Upper lobe of left lung (tissue), 6 donors: ENCODE measurements at regions not wholly inside any gene's neighbourhood (a gene's known extent, or its start where the extent isn't known, plus 50 kb on each side); places are given as distances from the start of the nearest gene placed in this dataset.

Experiments
- ATAC-seq, 2 donors: fragments of 200-7000 bp; cut with Tn5 transposase; one replicate each; pipeline ENCODE4 v1.9.1; 2022; ENCODE audit warnings: mild to moderate bottlenecking in 2 of 2, moderate library complexity in 2 of 2; ENCODE audit not compliant: low FRiP score in 2 of 2
- DNase-seq, 2 donors: peaks; one replicate each; pipeline ENCODE4 v3.0.0-alpha.2; 2019 to 2020
- H3K27ac ChIP-seq, 4 donors: fragments of 200-600 bp; sonication (generic); one replicate each; pipeline ENCODE4 v1.5.1; 2016 to 2019
- H3K27me3 ChIP-seq, 4 donors: fragments of 200-600 bp; sonication (generic); one replicate each; pipeline ENCODE4 v1.5.1; 2017 to 2019
- H3K36me3 ChIP-seq, 4 donors: fragments of 200-600 bp; sonication (generic); one replicate each; pipeline ENCODE4 v1.5.1; 2016 to 2019
- H3K4me1 ChIP-seq, 4 donors: fragments of 200-600 bp; sonication (generic); one replicate each; pipeline ENCODE4 v1.5.1; 2018 to 2019
- H3K4me3 ChIP-seq, 4 donors: fragments of 200-600 bp; sonication (generic); one replicate each; pipeline ENCODE4 v1.5.1; 2017 to 2019; ENCODE audit warnings: mild to moderate bottlenecking in 2 of 4, moderate library complexity in 1 of 4
- H3K9me3 ChIP-seq, 4 donors: fragments of 200-600 bp; sonication (generic); one replicate each; pipeline ENCODE4 v1.5.1; 2018 to 2019
- CTCF ChIP-seq, 6 experiments: fragments of 450-650 bp in 4 of 6; fragments of 200-600 bp in 2 of 6; sonication (generic) in 2 of 6; IDR thresholded peaks; one replicate each; pipeline ENCODE4 v1.5.1; 2016 to 2019; ENCODE audit warnings: antibody characterized with exemption in 6 of 6
- EP300 ChIP-seq, 4 donors: sonication (generic); formaldehyde crosslinking; IDR thresholded peaks; one replicate each; pipeline ENCODE4 v1.5.1; 2017; ENCODE audit warnings: antibody characterized with exemption in 4 of 4, control low read depth in 2 of 4
- POLR2A ChIP-seq, 4 donors: fragments of 450-650 bp; IDR thresholded peaks; one replicate each; pipeline ENCODE4 v1.5.1; 2016 to 2017; ENCODE audit warnings: antibody characterized with exemption in 4 of 4, mild to moderate bottlenecking in 2 of 4
- POLR2AphosphoS5 ChIP-seq, 2 donors: sonication (generic); formaldehyde crosslinking; IDR thresholded peaks; one replicate each; pipeline ENCODE4 v1.5.1; 2017; ENCODE audit warnings: antibody characterized with exemption in 2 of 2
- WGBS, 2 donors: methylation state at CpG; one replicate each; pipeline ENCODE4 v1.1.5; 2017 to 2018; 5-methylcytosine and 5-hydroxymethylcytosine counted together
- donor health status: DM: no; HTN: no; CAD: no; lungs with moderate emphysema.
- donor health status: DM: no; HTN: yes; CAD: no; lungs with severe emphysema.

DNA sequence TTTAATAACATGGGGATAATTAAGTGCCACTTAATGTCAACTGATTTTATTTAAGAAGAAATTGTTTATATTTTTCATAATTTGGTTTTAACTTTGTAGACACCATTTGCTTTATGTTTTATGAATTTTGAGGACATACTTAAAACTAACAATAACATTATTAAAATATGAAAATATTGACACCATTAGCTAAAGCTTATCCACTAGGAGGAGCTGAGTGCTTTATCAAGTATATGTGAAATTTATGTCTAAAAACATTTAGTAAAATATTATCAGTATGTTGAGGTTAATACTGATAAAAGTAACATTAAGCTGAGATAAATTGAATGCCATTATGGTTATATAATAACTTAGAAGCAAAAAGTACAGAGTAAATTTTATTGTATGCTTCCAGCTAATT lies 622.1 kb downstream of the ARL4A start:
- H3K4me1 ChIP-seq: no peaks in the 10 kb centered on the region
- TF ChIP-seq POLR2AphosphoS5 (IDR thresholded peaks at IDR 0.05) (no peak), CTCF (IDR thresholded peaks at IDR 0.05) (no peak), POLR2A (IDR thresholded peaks at IDR 0.05) (no peak), EP300 (IDR thresholded peaks at IDR 0.05) (no peak)
- H3K36me3 ChIP-seq: no peaks in the 10 kb centered on the region
- DNase-seq (no peak), ATAC-seq (no peak)
- no peaks in the 10 kb centered on the region for H3K27me3 ChIP-seq
- H3K4me3 ChIP-seq: no peak overlapping the region
- H3K27ac ChIP-seq: no peak overlapping the region
- H3K9me3 ChIP-seq: no peaks in the 10 kb centered on the region

DNA sequence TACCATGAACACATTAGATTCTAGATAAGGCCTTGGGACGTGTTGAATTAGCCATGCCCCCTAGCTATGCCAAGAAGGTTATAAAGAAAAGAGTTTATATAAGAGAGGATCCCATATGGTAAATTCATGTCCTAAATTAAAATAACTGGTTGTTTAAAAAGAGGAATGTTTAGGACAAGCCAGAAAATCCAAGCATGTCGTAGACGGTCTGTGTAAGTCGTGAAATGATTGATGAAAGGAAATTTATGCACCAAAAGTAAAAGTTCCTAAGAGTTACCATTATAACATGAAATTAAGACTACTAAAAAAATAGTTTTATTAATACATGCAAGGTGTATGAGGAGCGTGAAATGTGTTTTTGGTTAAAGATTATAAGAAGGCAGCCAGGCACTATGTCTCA lies 624.9 kb downstream of the ARL4A start:
- Histone ChIP-seq H3K27me3 (no peaks in the 10 kb centered on the region), H3K27ac (no peak overlapping the region), H3K36me3 (no peaks in the 10 kb centered on the region), H3K4me3 (no peak overlapping the region), H3K9me3 (no peaks in the 10 kb centered on the region), H3K4me1 (no peaks in the 10 kb centered on the region)
- DNase-seq: no peak
- WGBS, 2 donors: 85 to 88% methylated on average over 5 of the region's 5 CpGs
- TF ChIP-seq CTCF (IDR thresholded peaks at IDR 0.05) (no peak), POLR2A (IDR thresholded peaks at IDR 0.05) (no peak), POLR2AphosphoS5 (IDR thresholded peaks at IDR 0.05) (no peak), EP300 (IDR thresholded peaks at IDR 0.05) (no peak)
- no peak for ATAC-seq

DNA sequence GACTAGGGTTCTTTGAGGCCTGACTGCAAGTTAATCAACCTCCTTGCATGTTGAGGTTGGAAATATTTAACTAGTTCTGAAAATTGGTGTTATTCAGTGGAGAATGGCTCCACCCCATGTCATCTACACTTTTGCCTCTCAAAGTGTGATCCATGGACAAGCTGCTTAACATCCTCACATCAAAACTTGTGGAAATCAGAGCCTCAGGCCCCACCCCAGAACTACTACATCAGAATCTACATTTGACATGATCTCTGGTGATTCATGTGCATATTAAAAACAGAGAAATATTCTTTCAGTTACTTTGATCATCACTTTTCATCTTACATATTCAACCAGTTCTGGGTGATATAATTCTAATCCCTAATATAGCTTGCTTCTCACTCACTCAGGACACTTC lies 632.9 kb downstream of the ARL4A start:
- ATAC-seq (no peak), DNase-seq (no peak)
- no peaks in the 10 kb centered on the region for H3K9me3 ChIP-seq
- H3K27ac ChIP-seq: no peak overlapping the region
- no peaks in the 10 kb centered on the region for H3K4me1 ChIP-seq
- no peaks in the 10 kb centered on the region for H3K36me3 ChIP-seq
- H3K4me3 ChIP-seq: no peak overlapping the region
- no peaks in the 10 kb centered on the region for H3K27me3 ChIP-seq
- TF ChIP-seq POLR2AphosphoS5 (IDR thresholded peaks at IDR 0.05) (no peak), EP300 (IDR thresholded peaks at IDR 0.05) (no peak), CTCF (IDR thresholded peaks at IDR 0.05) (no peak), POLR2A (IDR thresholded peaks at IDR 0.05) (no peak)

- TF ChIP-seq POLR2AphosphoS5 (IDR thresholded peaks at IDR 0.05): no peak
- TF ChIP-seq EP300 (IDR thresholded peaks at IDR 0.05): no peak
- TF ChIP-seq CTCF (IDR thresholded peaks at IDR 0.05): no peak
- Histone ChIP-seq H3K9me3 (no peaks in the 10 kb centered on the region), H3K27me3 (no peaks in the 10 kb centered on the region), H3K4me1 (no peaks in the 10 kb centered on the region), H3K4me3 (no peak overlapping the region), H3K36me3 (no peaks in the 10 kb centered on the region), H3K27ac (no peak overlapping the region)
- DNase-seq (no peak), ATAC-seq (no peak)
- 56 to 61% methylated on average over 2 of the region's 2 CpGs for WGBS, 2 donors
Measured at GRCh38 chr7:13321316-13321715, 633.9 kb downstream of the ARL4A start.

- ATAC-seq: no peak
- H3K27ac ChIP-seq: no peak overlapping the region
- no peak for DNase-seq
- H3K9me3 ChIP-seq: no peaks in the 10 kb centered on the region
- H3K27me3 ChIP-seq: no peaks in the 10 kb centered on the region
- no peak for TF ChIP-seq CTCF (IDR thresholded peaks at IDR 0.05)
- no peak for TF ChIP-seq EP300 (IDR thresholded peaks at IDR 0.05)
- no peaks in the 10 kb centered on the region for H3K36me3 ChIP-seq
- no peaks in the 10 kb centered on the region for H3K4me1 ChIP-seq
- 33 to 53% methylated on average over 5 of the region's 5 CpGs for WGBS, 2 donors
- H3K4me3 ChIP-seq: no peak overlapping the region
Measured at GRCh38 chr7:13322126-13322525, 634.7 kb downstream of the ARL4A start.
